Right ventricle myocardium inferior (tissue), 1 donor: ENCODE measurements at regions not wholly inside any gene's neighbourhood (a gene's known extent, or its start where the extent isn't known, plus 50 kb on each side); places are given as distances from the start of the nearest gene placed in this dataset.

Experiments
- ATAC-seq: fragments of 200-7000 bp; cut with Tn5 transposase; one replicate; pipeline ENCODE4 v1.9.1; 2020; ENCODE audit warnings: mild to moderate bottlenecking, moderate library complexity
- DNase-seq: peaks from one replicate; pipeline ENCODE4 v3.0.0; 2021; ENCODE audit errors: missing footprints
- intact Hi-C: fragments of 100-400 bp; cut with DNase I; formaldehyde crosslinking; loops from one replicate; pipeline ENCODE4 v1.11.0; 2022
- donor health status: DM: no; HTN: yes; CAD: no; lungs with severe emphysema.

GRCh38 chr13:75076476-75076875, 405.5 kb downstream of the TBC1D4 start:
- intact Hi-C loops, result no loop called here
- ATAC-seq (no peak), DNase-seq (no peak)

DNA sequence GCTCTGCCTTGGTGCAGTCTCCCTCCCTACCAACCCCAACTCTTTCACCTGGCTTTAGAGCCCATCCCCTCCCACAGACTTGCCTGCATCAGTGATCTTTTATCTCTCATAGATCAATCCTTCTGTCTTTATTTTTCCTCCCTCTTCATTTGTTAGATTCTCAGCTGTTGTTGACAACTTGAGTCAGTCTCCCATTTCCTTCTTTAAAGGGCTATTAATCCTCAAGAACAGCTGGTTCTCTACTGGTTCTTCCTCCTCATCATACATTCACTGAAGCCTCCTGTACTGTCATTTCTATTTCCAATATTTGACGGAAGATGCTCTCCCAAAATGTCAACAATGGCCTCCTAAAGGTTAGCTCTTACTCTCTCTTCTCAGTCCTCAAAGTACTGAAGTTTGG, 408.2 kb downstream of the TBC1D4 start:
- DNase-seq (no peak), ATAC-seq (no peak)
- intact Hi-C loops, result no loop called here

DNA sequence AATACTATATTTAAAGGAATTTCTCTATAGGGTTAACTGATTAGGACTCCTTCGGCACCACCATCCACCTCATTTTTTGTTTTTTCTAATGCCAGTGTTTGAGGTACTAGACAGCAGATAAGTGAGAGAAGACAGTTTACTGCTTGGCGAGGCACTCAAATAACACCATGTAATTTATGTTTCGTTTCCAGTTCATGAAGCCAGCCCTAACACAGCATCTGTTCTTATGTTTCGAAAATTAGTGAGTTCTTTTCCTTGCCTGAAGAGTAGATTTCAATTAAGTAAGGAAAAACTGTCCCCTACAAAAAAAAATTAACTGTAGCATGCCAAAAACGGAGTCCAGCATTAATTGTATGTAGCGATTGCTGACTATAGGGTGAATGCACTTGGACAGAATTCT, 409.1 kb downstream of the TBC1D4 start:
- ATAC-seq (no peak), DNase-seq (no peak)
- intact Hi-C loops, result no loop called here

DNA sequence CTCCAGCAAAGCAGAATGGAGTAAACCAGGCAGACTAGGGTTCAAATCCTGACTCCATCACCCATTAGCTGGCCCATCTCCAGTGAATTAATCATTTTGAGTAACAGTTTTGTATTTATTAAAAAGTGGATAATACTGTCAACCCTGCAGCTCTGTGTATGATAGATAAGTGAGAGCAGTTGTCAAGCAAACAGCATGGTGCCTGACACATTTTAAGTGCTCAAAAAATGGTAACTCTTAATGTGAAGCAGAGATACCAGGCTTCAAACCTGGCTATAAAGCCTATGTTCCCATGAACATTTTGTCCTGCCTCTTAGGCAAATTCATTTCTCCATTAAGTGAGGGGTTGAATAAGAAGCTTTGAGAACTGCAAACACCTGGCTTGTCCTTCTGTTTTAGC, 409.6 kb downstream of the TBC1D4 start:
- intact Hi-C loops, result no loop called here
- ATAC-seq, result no peak
- DNase-seq, result no peak

- ATAC-seq (no peak), DNase-seq (no peak)
- intact Hi-C loops, result no loop called here
Measured at GRCh38 chr13:75071796-75072195, 410.2 kb downstream of the TBC1D4 start.

DNA sequence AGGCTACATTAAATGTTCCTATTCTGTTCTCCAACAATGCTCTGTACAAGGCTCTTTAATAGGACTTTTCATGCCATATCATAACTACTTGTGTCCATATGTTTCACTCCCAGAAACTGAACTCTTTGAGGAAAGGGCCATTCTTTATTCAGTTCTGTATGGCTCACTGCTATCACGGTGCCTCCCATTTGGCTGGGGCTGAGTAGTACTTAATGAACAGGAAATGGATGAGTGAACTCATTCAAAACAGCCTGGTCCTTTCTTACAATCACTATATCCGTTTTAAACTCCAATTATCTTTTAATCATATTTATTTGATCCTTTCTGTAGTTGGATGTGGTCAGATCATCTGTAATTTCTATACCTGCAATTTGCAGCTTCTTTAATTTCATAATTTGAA, 410.6 kb downstream of the TBC1D4 start:
- DNase-seq (no peak), ATAC-seq (no peak)
- intact Hi-C loops, result no loop called here

DNA sequence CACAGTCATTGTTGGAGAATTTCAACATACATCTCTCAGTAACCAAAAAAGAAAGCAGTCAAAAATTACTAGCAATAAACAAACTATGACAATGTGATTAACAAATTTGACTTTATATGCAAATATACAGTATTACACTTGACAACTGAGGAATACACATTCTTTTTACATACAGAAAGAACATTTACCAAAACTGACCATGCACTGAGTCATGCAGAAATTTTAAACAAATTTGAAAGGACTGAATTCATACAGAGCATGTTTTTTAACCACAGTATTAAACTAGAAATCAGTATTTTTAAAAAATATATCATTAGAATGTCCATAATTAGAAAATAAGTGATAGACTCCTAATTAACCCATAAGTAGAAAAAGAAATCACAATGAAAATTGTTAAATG, 420.1 kb downstream of the TBC1D4 start:
- ATAC-seq, result no peak
- intact Hi-C loops, result no loop called here

GRCh38 chr13:75055296-75055695, 426.7 kb downstream of the TBC1D4 start:
- intact Hi-C loops, result no loop called here
- DNase-seq, result no peak
- ATAC-seq, result no peak

More for the DNA sequence above, 420.1 kb downstream of the TBC1D4 start:
- DNase-seq, result no peak

DNA sequence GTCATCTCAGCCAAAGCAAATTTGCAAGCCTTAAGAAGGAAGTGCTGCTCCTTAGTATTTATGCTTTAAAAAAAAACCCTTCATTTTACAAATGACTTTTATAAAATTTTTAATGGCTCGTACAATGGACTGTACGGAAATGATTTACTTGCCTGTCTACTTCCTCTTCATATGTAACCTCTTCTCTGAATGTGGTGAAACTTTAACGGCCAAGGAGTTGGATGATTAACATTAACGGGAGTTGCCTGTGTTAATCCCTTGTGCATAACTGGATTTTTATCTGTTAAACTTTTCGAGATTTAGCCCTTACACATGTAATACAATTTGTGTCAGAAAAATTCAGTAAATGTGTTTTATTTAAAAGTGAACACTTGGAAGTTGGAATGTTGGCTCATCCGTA, 429.4 kb downstream of the TBC1D4 start:
- ATAC-seq (no peak), DNase-seq (no peak)
- intact Hi-C loops, result no loop called here

- no peak for ATAC-seq
- intact Hi-C loops, result no loop called here
- DNase-seq, result no peak
Measured at GRCh38 chr13:75050419-75051046, 431.4 kb downstream of the TBC1D4 start.

DNA sequence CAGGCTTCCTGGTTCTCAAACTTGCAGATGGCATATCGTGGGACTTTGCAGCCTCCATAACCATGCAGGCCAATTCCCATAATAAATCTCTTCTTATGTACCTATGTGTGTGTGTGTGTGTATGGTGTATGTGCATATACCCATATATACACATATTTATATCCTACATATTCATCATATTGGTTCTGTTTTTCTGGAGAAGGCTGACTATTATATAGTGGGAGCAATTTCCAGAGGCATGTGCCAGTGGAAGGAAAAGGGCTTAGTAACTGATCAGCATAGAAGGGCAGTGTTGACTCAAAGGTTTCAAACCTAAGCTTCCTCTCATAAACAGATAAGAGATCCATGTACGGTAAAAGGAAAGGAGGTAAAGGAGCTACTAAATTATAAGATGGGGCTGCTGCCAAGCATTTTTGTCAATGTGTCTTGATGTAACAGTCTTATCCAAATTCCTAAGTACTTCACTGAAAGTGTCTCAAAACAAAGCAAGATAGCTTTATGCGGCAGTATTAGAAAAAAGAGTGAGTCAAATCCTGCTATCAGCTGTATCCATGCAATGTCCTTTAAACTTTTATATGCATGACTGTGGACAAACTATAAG, 432.1 kb downstream of the TBC1D4 start:
- no peak for DNase-seq
- intact Hi-C loops, result no loop called here
- no peak for ATAC-seq

DNA sequence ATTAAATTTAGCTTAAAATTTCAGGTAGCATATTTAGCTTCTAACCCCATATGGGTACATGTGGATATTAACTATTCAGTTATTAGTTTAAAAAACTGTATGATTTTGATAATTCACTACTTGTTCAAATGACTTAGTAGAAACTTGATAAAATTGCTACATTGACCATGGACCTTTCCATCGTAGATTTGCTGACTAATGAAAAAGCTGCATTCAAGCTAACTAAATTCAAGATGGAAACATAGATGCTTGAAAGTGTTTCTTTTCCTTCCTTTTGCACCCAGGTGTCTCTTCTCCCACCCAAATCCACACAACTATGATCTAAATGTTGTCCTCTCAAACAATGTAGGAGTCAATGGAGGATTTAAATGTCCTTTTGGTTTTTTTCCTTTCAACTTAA, 439.2 kb downstream of the TBC1D4 start:
- DNase-seq (no peak), ATAC-seq (no peak)
- intact Hi-C loops, result no loop called here

GRCh38 chr13:75038393-75039113, 443.4 kb downstream of the TBC1D4 start:
- ATAC-seq, result no peak
- intact Hi-C loops, result no loop called here
- DNase-seq, result no peak

GRCh38 chr13:75025956-75026355, 456.0 kb downstream of the TBC1D4 start:
- intact Hi-C loops, result no loop called here
- ATAC-seq, result no peak
- DNase-seq, result no peak

- ATAC-seq, result no peak
- DNase-seq, result no peak
- intact Hi-C loops, result no loop called here
Measured at GRCh38 chr13:75024602-75025001, 457.4 kb downstream of the TBC1D4 start.

DNA sequence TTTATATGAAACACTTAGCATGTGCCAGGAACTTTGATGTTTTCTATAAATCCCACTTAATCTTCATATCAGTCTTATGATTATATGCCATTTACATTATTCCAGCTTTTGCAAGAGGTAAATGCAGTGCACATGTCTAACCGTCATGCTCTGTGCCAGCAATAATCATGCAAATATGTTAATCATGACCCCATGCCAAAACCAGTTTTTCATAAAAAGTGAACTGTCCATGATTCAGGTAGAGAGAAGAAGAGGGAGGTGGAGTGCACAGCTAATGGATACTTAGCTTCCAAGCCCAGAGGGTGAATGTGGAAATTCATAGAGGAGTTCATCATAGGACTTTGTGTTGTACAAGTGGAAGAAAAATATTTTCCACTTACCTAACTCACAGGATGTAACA, 458.4 kb downstream of the TBC1D4 start:
- DNase-seq (no peak), ATAC-seq (no peak)
- intact Hi-C loops, result no loop called here

DNA sequence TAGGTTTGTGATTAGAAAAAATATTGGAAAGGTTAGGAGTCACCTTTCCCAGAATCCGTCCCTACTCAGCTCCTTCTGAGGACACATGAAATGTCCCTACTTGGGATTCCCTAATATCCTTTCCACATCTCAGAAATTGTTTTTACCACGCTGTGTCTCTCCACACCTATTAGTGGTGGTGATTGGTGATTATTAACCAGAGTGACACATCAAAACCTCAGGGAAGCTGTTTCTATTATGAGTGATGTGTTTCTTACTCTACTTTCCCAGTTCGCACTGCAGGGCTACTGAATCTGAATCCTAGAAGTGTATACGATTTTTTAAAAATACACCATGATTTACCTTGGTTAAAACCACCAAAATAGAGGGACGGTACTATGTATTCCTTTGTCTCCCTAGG, 460.8 kb downstream of the TBC1D4 start:
- intact Hi-C loops, result no loop called here
- DNase-seq (no peak), ATAC-seq (no peak)

- intact Hi-C loops, result no loop called here
- DNase-seq (no peak), ATAC-seq (no peak)
Measured at GRCh38 chr13:75016225-75016624, 465.7 kb downstream of the TBC1D4 start.

- intact Hi-C loops, result no loop called here
- ATAC-seq (no peak), DNase-seq (no peak)
Measured at GRCh38 chr13:75013818-75014217, 468.2 kb downstream of the TBC1D4 start.

- intact Hi-C loops, result no loop called here
- ATAC-seq (no peak), DNase-seq (no peak)
Measured at GRCh38 chr13:75010941-75011340, 471.0 kb downstream of the TBC1D4 start.

GRCh38 chr13:75008926-75009325, 473.0 kb downstream of the TBC1D4 start:
- DNase-seq (no peak), ATAC-seq (no peak)
- intact Hi-C loops, result no loop called here
